OCI-LY1 (cell line): ENCODE measurements at regions not wholly inside any gene's neighbourhood (a gene's known extent, or its start where the extent isn't known, plus 50 kb on each side); places are given as distances from the start of the nearest gene placed in this dataset.

Source experiments
- H2AFZ ChIP-seq: fragments of 200-600 bp; sonication (generic), shearing (Covaris generic); 2 replicates; pipeline ENCODE4 v1.6.0; 2014; ENCODE audit warnings: antibody characterized with exemption, mild to moderate bottlenecking, low read length
- H3F3A ChIP-seq: fragments of 200-600 bp; sonication (generic), shearing (Covaris generic); 2 replicates; pipeline ENCODE4 v1.6.0; 2014; ENCODE audit warnings: mild to moderate bottlenecking, antibody characterized with exemption, low read length, moderate library complexity; ENCODE audit not compliant: insufficient read depth
- H3K27ac ChIP-seq: fragments of 200-600 bp; sonication (generic); 2 replicates; pipeline ENCODE4 v1.5.1; 2014; ENCODE audit warnings: low read length, mixed run types, mild to moderate bottlenecking, low read depth; ENCODE audit not compliant: poor library complexity, severe bottlenecking
- H3K27me3 ChIP-seq: fragments of 200-600 bp; sonication (generic); 2 replicates; pipeline ENCODE4 v1.6.0; 2014; ENCODE audit warnings: antibody characterized with exemption, mild to moderate bottlenecking, low read length, moderate library complexity; ENCODE audit not compliant: insufficient read depth
- H3K36me3 ChIP-seq: fragments of 200-600 bp; sonication (generic); 2 replicates; pipeline ENCODE4 v1.6.1; 2014; ENCODE audit warnings: mild to moderate bottlenecking, antibody characterized with exemption, low read length, moderate library complexity, mixed read lengths; ENCODE audit not compliant: insufficient read depth
- H3K4me1 ChIP-seq: fragments of 200-600 bp; sonication (generic); 2 replicates; pipeline ENCODE4 v1.5.1; 2014; ENCODE audit warnings: mild to moderate bottlenecking, low read length, moderate library complexity; ENCODE audit not compliant: insufficient read depth, severe bottlenecking
- H3K4me2 ChIP-seq: fragments of 200-600 bp; sonication (generic), shearing (Covaris generic); 2 replicates; pipeline ENCODE4 v1.6.1; 2014; ENCODE audit warnings: low read length
- H3K4me3 ChIP-seq: fragments of 200-600 bp; sonication (generic); 2 replicates; pipeline ENCODE4 v1.5.1; 2014; ENCODE audit warnings: low read length, low read depth, mild to moderate bottlenecking, mixed read lengths; ENCODE audit not compliant: poor library complexity, severe bottlenecking
- H3K79me2 ChIP-seq: fragments of 200-600 bp; shearing (Covaris generic); 2 replicates; pipeline ENCODE4 v1.6.1; 2016; ENCODE audit warnings: mixed run types, low read length, mixed read lengths; ENCODE audit not compliant: insufficient read depth
- H3K9ac ChIP-seq: fragments of 200-600 bp; sonication (generic), shearing (Covaris generic); 2 replicates; pipeline ENCODE4 v1.6.1; 2014; ENCODE audit warnings: mild to moderate bottlenecking, low read length, mixed read lengths
- H3K9me2 ChIP-seq: fragments of 200-600 bp; sonication (generic), shearing (Covaris generic); 2 replicates; pipeline ENCODE4 v1.6.1; 2014; ENCODE audit warnings: low read depth, mild to moderate bottlenecking, low read length, mixed read lengths
- H3K9me3 ChIP-seq: fragments of 200-600 bp; shearing (Covaris generic); 2 replicates; pipeline ENCODE4 v1.6.1; 2014; ENCODE audit warnings: low read length, mixed read lengths
- H4K20me1 ChIP-seq: fragments of 200-600 bp; sonication (generic), shearing (Covaris generic); 2 replicates; pipeline ENCODE4 v1.6.0; 2016; ENCODE audit warnings: mild to moderate bottlenecking, low read length; ENCODE audit not compliant: insufficient read depth
- EZH2 ChIP-seq: fragments of 200-600 bp; sonication (generic), shearing (Covaris generic); IDR thresholded peaks from 2 replicates; pipeline ENCODE4 v1.8.0; 2017; ENCODE audit warnings: borderline replicate concordance, mixed run types, mild to moderate bottlenecking, antibody characterized with exemption, low read length, moderate library complexity, mixed read lengths
- TF ChIP-seq, protein P1 (sequence below): fragments of 200-600 bp; sonication (generic), shearing (Covaris generic); IDR thresholded peaks from 2 replicates; pipeline ENCODE4 v1.5.1; 2017; ENCODE audit warnings: mild to moderate bottlenecking, antibody characterized with exemption, low read length, moderate library complexity, mixed read lengths

- Histone ChIP-seq H3K27me3 (no peaks in the 10 kb centered on the region), H3K27ac (no peak overlapping the region), H2AFZ (no peak overlapping the region), H3K4me2 (no peak overlapping the region), H3K36me3 (no peaks in the 10 kb centered on the region), H3K9ac (no peak overlapping the region), H3F3A (no peaks in the 10 kb centered on the region), H3K79me2 (no peaks in the 10 kb centered on the region), H3K4me3 (no peak overlapping the region), H3K9me2 (no peaks in the 10 kb centered on the region), H4K20me1 (no peaks in the 10 kb centered on the region), H3K9me3 (no peaks in the 10 kb centered on the region), H3K4me1 (no peaks in the 10 kb centered on the region)
- TF ChIP-seq, protein P1, sequence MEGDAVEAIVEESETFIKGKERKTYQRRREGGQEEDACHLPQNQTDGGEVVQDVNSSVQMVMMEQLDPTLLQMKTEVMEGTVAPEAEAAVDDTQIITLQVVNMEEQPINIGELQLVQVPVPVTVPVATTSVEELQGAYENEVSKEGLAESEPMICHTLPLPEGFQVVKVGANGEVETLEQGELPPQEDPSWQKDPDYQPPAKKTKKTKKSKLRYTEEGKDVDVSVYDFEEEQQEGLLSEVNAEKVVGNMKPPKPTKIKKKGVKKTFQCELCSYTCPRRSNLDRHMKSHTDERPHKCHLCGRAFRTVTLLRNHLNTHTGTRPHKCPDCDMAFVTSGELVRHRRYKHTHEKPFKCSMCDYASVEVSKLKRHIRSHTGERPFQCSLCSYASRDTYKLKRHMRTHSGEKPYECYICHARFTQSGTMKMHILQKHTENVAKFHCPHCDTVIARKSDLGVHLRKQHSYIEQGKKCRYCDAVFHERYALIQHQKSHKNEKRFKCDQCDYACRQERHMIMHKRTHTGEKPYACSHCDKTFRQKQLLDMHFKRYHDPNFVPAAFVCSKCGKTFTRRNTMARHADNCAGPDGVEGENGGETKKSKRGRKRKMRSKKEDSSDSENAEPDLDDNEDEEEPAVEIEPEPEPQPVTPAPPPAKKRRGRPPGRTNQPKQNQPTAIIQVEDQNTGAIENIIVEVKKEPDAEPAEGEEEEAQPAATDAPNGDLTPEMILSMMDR = no peak
- TF ChIP-seq EZH2 = no peak
Measured at GRCh38 chr4:135282676-135283075, 1081.1 kb upstream of the PABPC4L start.

DNA sequence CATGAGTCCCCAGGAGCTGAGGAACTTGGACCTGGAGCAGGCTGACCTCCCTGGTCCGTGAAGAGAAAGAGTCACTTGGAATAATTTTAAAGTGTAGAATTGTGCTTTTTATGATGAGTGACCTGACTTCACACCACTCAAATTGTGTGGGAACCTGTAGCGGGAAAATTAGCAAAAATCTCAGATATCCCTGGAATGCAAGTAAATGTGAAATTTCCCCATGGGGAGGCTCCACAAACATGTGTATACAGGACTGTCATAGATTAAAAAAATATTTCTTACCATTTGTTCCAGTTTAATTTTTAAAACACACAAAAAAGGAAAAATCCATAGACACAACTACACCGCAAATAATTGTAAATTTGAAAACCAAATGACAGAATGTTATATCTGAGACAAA is 1079.6 kb upstream of the PABPC4L start:
- H3K9ac ChIP-seq = no peak overlapping the region
- H2AFZ ChIP-seq = no peak overlapping the region
- H3K4me3 ChIP-seq = no peak overlapping the region
- no peaks in the 10 kb centered on the region for H3K9me2 ChIP-seq
- H3K36me3 ChIP-seq = no peaks in the 10 kb centered on the region
- no peak overlapping the region for H3K27ac ChIP-seq
- no peaks in the 10 kb centered on the region for H3K27me3 ChIP-seq
- H4K20me1 ChIP-seq = no peaks in the 10 kb centered on the region
- TF ChIP-seq, protein P1 = no peak
- no peak for TF ChIP-seq EZH2
- no peak overlapping the region for H3K4me2 ChIP-seq
- no peaks in the 10 kb centered on the region for H3K79me2 ChIP-seq
- no peaks in the 10 kb centered on the region for H3K9me3 ChIP-seq
- no peaks in the 10 kb centered on the region for H3K4me1 ChIP-seq
- H3F3A ChIP-seq = no peaks in the 10 kb centered on the region

- H3K4me3 ChIP-seq = no peak overlapping the region
- no peaks in the 10 kb centered on the region for H3K36me3 ChIP-seq
- no peak overlapping the region for H3K4me2 ChIP-seq
- TF ChIP-seq, protein P1 = no peak
- no peak for TF ChIP-seq EZH2
- no peaks in the 10 kb centered on the region for H3K27me3 ChIP-seq
- no peaks in the 10 kb centered on the region for H3K9me2 ChIP-seq
- no peaks in the 10 kb centered on the region for H3K79me2 ChIP-seq
- H3F3A ChIP-seq = no peaks in the 10 kb centered on the region
- no peaks in the 10 kb centered on the region for H3K9me3 ChIP-seq
- no peaks in the 10 kb centered on the region for H4K20me1 ChIP-seq
- no peaks in the 10 kb centered on the region for H3K4me1 ChIP-seq
- H3K27ac ChIP-seq = no peak overlapping the region
- H3K9ac ChIP-seq = no peak overlapping the region
- no peak overlapping the region for H2AFZ ChIP-seq
Measured at GRCh38 chr4:135277980-135278315, 1076.4 kb upstream of the PABPC4L start.
